Skeletal muscle tissue (tissue), 3 donors: ENCODE measurements at regions not wholly inside any gene's neighbourhood (a gene's known extent, or its start where the extent isn't known, plus 50 kb on each side); places are given as distances from the start of the nearest gene placed in this dataset.

Source experiments
- H3K27ac ChIP-seq: one replicate; pipeline ENCODE4 v1.7.0; 2013; ENCODE audit warnings: mild to moderate bottlenecking, low read depth, low read length, inconsistent platforms
- H3K27me3 ChIP-seq, 3 donors: one replicate each; pipeline ENCODE4 v1.7.0; 2013; ENCODE audit warnings: low read length in 3 of 3; ENCODE audit not compliant: control insufficient read depth in 3 of 3, insufficient read depth in 3 of 3
- H3K36me3 ChIP-seq, 3 donors: one replicate each; pipeline ENCODE4 v1.7.0; 2013; ENCODE audit warnings: low read length in 3 of 3; ENCODE audit not compliant: control insufficient read depth in 3 of 3, insufficient read depth in 3 of 3
- H3K4me1 ChIP-seq, 3 donors: one replicate each; pipeline ENCODE4 v1.7.0; 2013; ENCODE audit warnings: low read length in 3 of 3, mild to moderate bottlenecking in 3 of 3; ENCODE audit not compliant: control insufficient read depth in 3 of 3, insufficient read depth in 3 of 3
- H3K4me3 ChIP-seq, 3 donors: one replicate each; pipeline ENCODE4 v1.7.0; 2013; ENCODE audit warnings: low read length in 3 of 3
- H3K9ac ChIP-seq, 3 donors: one replicate each; pipeline ENCODE4 v1.7.0; 2013; ENCODE audit warnings: low read length in 3 of 3, mild to moderate bottlenecking in 3 of 3, moderate library complexity in 2 of 3, low read depth in 1 of 3
- H3K9me3 ChIP-seq, 3 donors: one replicate each; pipeline ENCODE4 v1.7.0; 2013; ENCODE audit warnings: low read length in 3 of 3; ENCODE audit not compliant: control insufficient read depth in 3 of 3
- donor health status: Osteomylitis.

DNA sequence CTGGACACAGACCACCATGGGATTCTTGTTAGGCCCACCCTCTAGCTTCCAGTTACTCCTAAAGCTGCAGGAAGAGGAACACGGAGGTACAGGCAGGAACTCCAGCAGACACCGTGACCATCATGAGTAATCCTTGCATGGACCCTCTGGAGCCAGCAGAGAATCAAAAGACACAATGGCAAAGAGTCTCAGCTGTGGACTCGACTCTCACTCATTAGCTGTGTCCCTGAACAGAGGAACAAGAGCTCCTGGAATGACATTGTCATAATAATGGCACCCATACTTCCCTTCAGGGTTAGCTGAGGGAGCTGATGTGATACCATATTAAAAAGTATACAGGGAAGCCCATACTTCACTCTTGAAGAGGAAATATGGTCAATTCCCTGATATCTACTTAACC, 176.3 kb upstream of the ASIC2 start:
- H3K27ac ChIP-seq = no peak overlapping the region
- H3K36me3 ChIP-seq = no peaks in the 10 kb centered on the region
- no peak overlapping the region for H3K9ac ChIP-seq
- H3K4me3 ChIP-seq = no peak overlapping the region
- no peaks in the 10 kb centered on the region for H3K27me3 ChIP-seq
- no peaks in the 10 kb centered on the region for H3K9me3 ChIP-seq
- H3K4me1 ChIP-seq = no peaks in the 10 kb centered on the region

DNA sequence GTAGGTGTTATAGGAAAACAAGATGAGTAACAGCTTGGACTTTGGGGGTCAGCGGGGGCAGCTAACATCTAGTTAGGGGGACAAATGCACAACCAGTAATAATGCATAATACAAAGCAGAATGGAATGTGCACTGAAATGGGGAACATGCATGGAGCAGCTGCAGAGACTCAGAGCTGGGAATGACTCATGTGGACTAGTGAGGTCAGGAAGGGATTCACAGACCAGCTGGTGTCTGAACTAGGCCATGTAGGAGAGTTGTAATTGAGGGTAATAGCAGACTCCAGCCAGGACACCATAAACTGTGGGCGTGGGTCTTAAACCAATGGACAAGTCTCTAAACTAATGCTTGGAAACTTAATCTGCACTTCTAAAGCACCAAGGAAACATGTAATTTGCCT, 176.8 kb upstream of the ASIC2 start:
- H3K27me3 ChIP-seq = no peaks in the 10 kb centered on the region
- H3K4me1 ChIP-seq = no peaks in the 10 kb centered on the region
- H3K36me3 ChIP-seq = no peaks in the 10 kb centered on the region
- H3K27ac ChIP-seq = no peak overlapping the region
- no peak overlapping the region for H3K9ac ChIP-seq
- no peaks in the 10 kb centered on the region for H3K9me3 ChIP-seq
- no peak overlapping the region for H3K4me3 ChIP-seq

DNA sequence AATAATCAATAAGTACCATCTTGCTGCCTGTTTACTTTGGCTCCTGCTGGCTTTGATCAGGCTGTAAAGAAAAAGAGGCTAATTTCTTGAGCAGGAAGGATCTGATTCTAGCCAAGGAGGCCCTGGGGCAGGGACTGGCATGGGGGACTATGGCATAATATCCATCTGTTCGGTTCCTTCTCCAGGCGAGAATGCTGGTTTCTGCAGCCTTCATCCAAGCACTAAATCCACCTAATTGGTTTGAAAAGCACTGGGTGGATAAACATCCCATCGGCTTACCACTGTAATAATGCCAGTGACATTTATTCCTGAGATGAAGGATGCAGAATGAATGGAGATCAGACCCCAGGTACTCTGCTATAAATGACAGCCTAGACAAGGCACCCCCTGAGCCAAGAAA, 180.0 kb upstream of the ASIC2 start:
- peaks cover 0 to 2% (median 0%) of the 10 kb centered on the region in 3 donors for H3K27me3 ChIP-seq
- no peaks in the 10 kb centered on the region for H3K4me1 ChIP-seq
- H3K36me3 ChIP-seq = no peaks in the 10 kb centered on the region
- no peaks in the 10 kb centered on the region for H3K9me3 ChIP-seq
- no peak overlapping the region for H3K27ac ChIP-seq
- H3K4me3 ChIP-seq = no peak overlapping the region
- no peak overlapping the region for H3K9ac ChIP-seq

DNA sequence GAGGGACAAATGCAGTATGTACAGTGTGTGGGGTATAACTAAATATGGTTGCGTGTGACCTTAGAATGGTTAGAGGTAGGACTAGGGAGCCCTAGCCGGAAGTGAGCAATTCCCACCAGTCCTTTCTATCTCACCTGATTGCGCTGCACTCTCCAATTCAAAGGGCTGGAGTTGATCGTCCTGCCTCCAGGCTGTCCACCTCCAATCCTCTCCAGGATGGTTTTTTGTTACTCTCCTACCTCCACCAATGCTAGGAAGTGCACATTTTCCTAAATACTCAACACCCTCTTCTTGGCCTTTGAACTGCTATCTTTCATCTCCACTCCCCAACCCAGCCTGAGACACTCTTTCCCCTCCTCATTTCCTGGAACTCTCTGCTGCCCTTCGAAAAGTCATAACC, 181.7 kb upstream of the ASIC2 start:
- peaks cover 0 to 2% (median 0%) of the 10 kb centered on the region in 3 donors for H3K27me3 ChIP-seq
- no peaks in the 10 kb centered on the region for H3K4me1 ChIP-seq
- no peak overlapping the region for H3K4me3 ChIP-seq
- no peak overlapping the region for H3K9ac ChIP-seq
- no peaks in the 10 kb centered on the region for H3K36me3 ChIP-seq
- no peaks in the 10 kb centered on the region for H3K9me3 ChIP-seq
- H3K27ac ChIP-seq = no peak overlapping the region

DNA sequence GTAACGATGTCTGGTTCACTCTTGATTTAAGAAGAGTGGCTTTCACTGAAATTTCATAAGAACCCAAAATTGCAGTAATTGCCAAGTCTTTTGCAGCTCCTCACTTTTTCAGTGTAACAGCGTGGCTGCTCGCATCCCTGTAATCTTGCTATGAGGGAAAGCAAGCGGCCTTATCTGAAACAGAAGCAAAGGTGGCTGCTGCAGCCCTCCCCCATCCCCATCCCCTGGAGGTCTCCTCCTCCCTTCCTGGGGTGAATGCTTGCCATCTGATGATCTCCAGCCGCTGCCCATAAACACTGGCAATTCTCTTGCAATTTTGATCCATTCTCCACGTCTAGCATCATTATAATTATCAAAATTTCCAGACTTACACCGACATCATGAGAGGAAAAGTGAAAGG, 182.5 kb upstream of the ASIC2 start:
- no peaks in the 10 kb centered on the region for H3K36me3 ChIP-seq
- H3K9ac ChIP-seq = no peak overlapping the region
- H3K27me3 ChIP-seq = peaks cover 0 to 5% (median 0%) of the 10 kb centered on the region in 3 donors
- H3K27ac ChIP-seq = no peak overlapping the region
- no peaks in the 10 kb centered on the region for H3K4me1 ChIP-seq
- H3K9me3 ChIP-seq = no peaks in the 10 kb centered on the region
- no peak overlapping the region for H3K4me3 ChIP-seq

DNA sequence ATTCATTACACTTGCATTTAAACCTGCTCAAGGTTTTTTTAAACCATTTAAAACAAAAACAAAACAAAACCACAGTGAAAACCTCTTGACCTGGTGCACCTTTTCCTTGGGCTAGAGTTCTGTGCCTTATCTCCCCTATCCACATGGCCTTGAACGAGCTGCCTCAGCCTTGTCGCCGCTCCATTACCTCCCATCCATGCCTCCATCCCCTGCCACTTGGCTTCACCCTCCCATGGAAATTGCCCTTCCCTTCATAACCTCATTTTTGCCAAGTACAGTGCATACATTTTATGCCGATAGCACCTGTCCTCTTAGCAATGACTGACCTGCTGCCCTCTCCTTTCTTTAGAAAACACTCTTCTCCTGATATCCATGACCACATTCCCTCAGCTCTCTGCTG, 188.6 kb upstream of the ASIC2 start:
- H3K27me3 ChIP-seq = peaks cover 0 to 11% (median 3%) of the 10 kb centered on the region in 3 donors
- no peaks in the 10 kb centered on the region for H3K9me3 ChIP-seq
- no peak overlapping the region for H3K4me3 ChIP-seq
- H3K4me1 ChIP-seq = no peaks in the 10 kb centered on the region
- H3K9ac ChIP-seq = no peak overlapping the region
- H3K27ac ChIP-seq = no peak overlapping the region
- no peaks in the 10 kb centered on the region for H3K36me3 ChIP-seq

DNA sequence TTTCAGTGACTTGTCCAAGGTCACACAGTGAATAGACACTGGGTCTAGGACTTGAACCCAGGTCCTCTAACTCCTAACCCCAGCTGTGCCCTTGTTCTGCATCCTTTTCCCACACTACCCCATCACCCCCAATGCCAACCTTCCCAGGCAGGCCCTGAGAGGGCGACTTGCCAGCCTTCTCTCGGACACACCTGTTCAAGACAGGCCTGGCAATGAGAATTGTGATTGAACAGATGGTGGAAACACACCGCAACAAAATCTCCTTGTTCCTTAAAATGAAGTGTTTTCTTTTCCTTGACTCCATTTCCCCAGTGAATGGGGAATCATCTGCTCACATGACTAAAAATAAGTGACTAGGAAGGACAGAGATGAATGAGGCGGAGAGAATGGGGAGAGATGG, 189.5 kb upstream of the ASIC2 start:
- Histone ChIP-seq H3K4me1 (no peaks in the 10 kb centered on the region), H3K9me3 (no peaks in the 10 kb centered on the region), H3K27me3 (peaks cover 0 to 11% (median 3%) of the 10 kb centered on the region in 3 donors), H3K36me3 (no peaks in the 10 kb centered on the region), H3K27ac (no peak overlapping the region), H3K4me3 (no peak overlapping the region), H3K9ac (no peak overlapping the region)

DNA sequence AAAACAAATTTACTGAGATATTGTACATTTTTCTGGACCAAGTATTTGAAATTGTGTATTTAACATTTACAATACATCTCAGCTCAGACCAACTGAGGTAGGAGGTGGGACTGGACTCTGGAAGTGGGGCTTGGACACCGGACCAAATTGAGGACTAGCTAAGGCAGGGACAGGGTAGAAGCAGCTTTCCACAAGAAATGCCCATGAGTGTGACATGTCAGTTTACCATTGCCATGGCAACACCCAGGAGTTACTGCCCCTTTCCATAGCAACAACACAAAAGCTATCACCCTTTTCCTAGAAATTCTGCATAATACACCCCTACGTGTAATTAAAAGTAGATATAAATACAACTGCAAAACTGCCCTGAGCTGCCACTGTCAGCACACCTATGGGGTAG, 191.5 kb upstream of the ASIC2 start:
- Histone ChIP-seq H3K4me1 (no peaks in the 10 kb centered on the region), H3K36me3 (no peaks in the 10 kb centered on the region), H3K4me3 (no peak overlapping the region), H3K9ac (no peak overlapping the region), H3K27ac (no peak overlapping the region), H3K27me3 (peaks cover 0 to 11% (median 3%) of the 10 kb centered on the region in 3 donors), H3K9me3 (no peaks in the 10 kb centered on the region)

DNA sequence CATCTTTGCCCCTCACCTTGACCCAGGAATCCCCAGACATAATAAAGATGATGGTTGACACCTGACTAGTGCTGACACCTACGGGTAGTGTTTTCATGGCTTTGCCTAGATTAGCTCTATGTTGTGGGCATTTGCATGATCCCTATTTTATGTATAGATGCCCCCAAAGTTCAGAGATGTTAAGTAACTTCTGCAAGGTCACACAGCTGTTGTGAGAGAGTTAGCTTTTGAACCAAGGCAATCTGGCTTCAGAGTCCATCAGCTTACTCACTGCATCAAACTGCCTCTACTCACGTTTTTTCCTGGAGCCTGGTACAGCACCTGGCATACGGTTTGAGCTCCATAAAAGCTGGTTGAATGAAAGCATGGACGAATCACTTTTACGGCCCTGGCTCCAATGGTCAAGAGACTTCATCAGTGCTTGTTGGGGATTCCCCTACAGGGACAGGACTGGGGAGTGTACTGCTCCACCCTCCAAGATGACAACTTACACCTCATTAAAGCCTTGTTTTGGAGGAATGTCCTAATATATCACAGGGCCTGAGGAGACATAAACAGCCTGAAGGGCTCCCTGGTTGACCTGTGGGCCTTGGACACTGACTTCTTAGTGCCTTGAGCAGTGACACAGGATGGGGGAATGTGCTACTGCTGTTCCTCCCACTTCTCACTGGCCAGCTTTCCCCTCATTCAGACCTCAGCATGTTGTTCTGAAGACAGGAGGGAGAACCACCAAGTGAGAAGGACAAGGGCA, 193.2 kb upstream of the ASIC2 start:
- Histone ChIP-seq H3K4me1 (no peaks in the 10 kb centered on the region), H3K4me3 (no peak overlapping the region), H3K27me3 (peaks cover 0 to 4% (median 3%) of the 10 kb centered on the region in 3 donors), H3K9me3 (no peaks in the 10 kb centered on the region), H3K36me3 (no peaks in the 10 kb centered on the region), H3K9ac (no peak overlapping the region), H3K27ac (no peak overlapping the region)

DNA sequence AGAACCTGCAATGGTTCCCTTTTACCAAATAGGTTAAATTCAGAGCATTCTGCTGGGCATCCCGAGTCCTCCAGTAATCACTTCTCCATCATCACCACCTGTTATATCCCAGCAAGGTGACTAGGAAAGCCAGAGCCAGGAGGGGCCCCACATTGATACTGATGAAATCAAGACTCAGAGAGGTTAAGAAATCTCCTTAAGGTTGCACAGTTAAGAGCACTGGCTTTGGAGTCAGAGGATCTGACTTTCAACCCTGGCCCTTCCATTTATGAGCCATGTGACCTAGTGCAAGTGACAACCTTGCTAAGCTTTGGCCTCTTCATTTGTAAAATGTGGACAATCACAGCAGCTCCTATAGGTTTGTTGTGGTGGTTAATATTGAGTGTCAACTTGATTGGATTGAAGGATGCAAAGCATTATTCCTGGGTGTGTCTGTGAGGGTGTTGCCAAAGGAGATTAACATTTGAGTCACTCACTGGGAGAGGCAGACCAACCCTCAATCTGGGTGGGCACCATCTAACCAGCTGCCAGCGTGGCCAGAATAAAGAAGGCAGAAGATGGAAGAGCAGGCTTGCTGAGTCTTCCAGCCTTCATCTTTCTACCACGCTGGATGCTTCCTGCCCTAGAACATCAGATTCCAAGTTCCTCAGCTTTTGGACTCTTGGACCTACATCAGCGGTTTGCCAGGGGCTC, 194.2 kb upstream of the ASIC2 start:
- no peak overlapping the region for H3K27ac ChIP-seq
- no peaks in the 10 kb centered on the region for H3K4me1 ChIP-seq
- no peak overlapping the region for H3K9ac ChIP-seq
- peaks cover 0 to 3% (median 0%) of the 10 kb centered on the region in 3 donors for H3K27me3 ChIP-seq
- no peak overlapping the region for H3K4me3 ChIP-seq
- H3K9me3 ChIP-seq = no peaks in the 10 kb centered on the region
- H3K36me3 ChIP-seq = no peaks in the 10 kb centered on the region
